ENCODE measurements at regions not wholly inside any gene's neighbourhood (a gene's known extent, or its start where the extent isn't known, plus 50 kb on each side); places are given as distances from the start of the nearest gene placed in this dataset.

DNA sequence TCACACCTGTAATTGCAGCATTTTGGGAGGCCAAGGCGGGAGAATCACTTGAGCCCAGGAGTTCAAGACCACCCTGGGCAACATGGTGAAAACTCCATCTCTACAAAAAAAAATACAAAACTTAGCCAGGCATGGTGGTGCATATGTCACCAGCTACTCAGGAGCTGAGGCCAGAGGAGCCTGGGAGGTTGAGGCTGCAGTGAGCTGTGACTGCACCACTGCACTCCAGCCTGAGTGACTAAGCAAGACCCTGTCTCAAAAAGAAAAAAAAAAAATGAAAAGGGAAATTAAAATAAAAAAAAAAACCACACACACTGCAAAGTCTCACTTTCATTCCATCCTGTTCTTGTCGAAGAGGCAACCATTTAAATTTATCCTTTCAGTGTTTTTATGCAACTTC, 100.8 kb upstream of the PIAS1 start:
- Histone ChIP-seq H4K20me1 (ENCODE audit: control insufficient read depth, insufficient read depth, low read depth, low read length) (no peaks in the 10 kb centered on the region), H3K4me1 (ENCODE audit: control insufficient read depth, low read length) (no peaks in the 10 kb centered on the region), H3K9me2 (replicated peaks; ENCODE audit: control insufficient read depth, low read length) (no peaks in the 10 kb centered on the region), H3K4me3 (ENCODE audit: low read length) (no peak overlapping the region), H3K36me3 (ENCODE audit: control insufficient read depth, low read length) (no peaks in the 10 kb centered on the region), H3F3A (ENCODE audit: control insufficient read depth, insufficient read depth) (no peaks in the 10 kb centered on the region), H3K79me2 (ENCODE audit: control insufficient read depth, low read length) (no peaks in the 10 kb centered on the region), H3K4me2 (ENCODE audit: low read length) (no peak overlapping the region), H3K27me3 (ENCODE audit: control insufficient read depth, low read length) (no peaks in the 10 kb centered on the region; the same call in 1 of the 2 replicates), H3K27ac (ENCODE audit: low read depth, low read length) (no peak overlapping the region), H3K9me3 (ENCODE audit: control insufficient read depth, insufficient read depth, low read length) (no peaks in the 10 kb centered on the region)
- TF ChIP-seq CTCF (IDR thresholded peaks at IDR 0.05; ENCODE audit: low read depth, low read length, poor library complexity, severe bottlenecking) (no peak), EZH2phosphoT487 (IDR thresholded peaks at IDR 0.05; ENCODE audit: borderline replicate concordance, low read length) (no peak)

DNA sequence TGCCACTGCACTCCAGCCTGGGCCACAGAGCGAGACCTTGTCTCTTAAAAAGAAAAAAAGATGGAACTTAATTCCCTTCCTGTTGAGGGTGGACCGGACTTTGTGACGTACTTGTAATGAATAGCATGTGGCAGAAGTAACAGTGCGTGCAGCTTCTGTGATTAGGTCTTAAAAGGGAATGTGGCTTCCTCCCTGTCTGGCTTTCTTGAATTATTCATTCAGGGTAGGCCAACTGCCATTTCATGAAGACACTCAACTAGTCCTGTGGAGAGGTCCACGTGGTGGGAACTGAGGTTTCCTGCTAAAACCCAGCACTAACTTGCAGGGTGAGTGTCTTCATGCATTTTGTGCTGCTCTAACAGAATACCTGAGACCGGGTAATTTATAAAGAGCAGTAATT, 98.9 kb upstream of the PIAS1 start:
- no peaks in the 10 kb centered on the region for H3K79me2 ChIP-seq (ENCODE audit: control insufficient read depth, low read length)
- no peaks in the 10 kb centered on the region for H3K36me3 ChIP-seq (ENCODE audit: control insufficient read depth, low read length)
- no peaks in the 10 kb centered on the region for H3K9me2 ChIP-seq (replicated peaks; ENCODE audit: control insufficient read depth, low read length)
- H3K27me3 ChIP-seq (ENCODE audit: control insufficient read depth, low read length): peaks cover 9% of the 10 kb centered on the region
- no peak overlapping the region for H3K27ac ChIP-seq (ENCODE audit: low read depth, low read length)
- TF ChIP-seq EZH2phosphoT487 (IDR thresholded peaks at IDR 0.05; ENCODE audit: borderline replicate concordance, low read length) (no peak), CTCF (IDR thresholded peaks at IDR 0.05; ENCODE audit: low read depth, low read length, poor library complexity, severe bottlenecking) (no peak)
- H3K4me3 ChIP-seq (ENCODE audit: low read length): no peak overlapping the region
- H3K9me3 ChIP-seq (ENCODE audit: control insufficient read depth, insufficient read depth, low read length): no peaks in the 10 kb centered on the region
- no peaks in the 10 kb centered on the region for H4K20me1 ChIP-seq (ENCODE audit: control insufficient read depth, insufficient read depth, low read depth, low read length)
- no peak overlapping the region for H3K4me2 ChIP-seq (ENCODE audit: low read length)
- H3F3A ChIP-seq (ENCODE audit: control insufficient read depth, insufficient read depth): no peaks in the 10 kb centered on the region
- H3K4me1 ChIP-seq (ENCODE audit: control insufficient read depth, low read length): no peaks in the 10 kb centered on the region

GRCh38 chr15:67957435-67958132, 96.5 kb upstream of the PIAS1 start:
- Histone ChIP-seq H3K79me2 (ENCODE audit: control insufficient read depth, low read length) (no peaks in the 10 kb centered on the region), H3K36me3 (ENCODE audit: control insufficient read depth, low read length) (no peaks in the 10 kb centered on the region), H3F3A (ENCODE audit: control insufficient read depth, insufficient read depth) (no peaks in the 10 kb centered on the region), H3K4me3 (ENCODE audit: low read length) (no peak overlapping the region), H3K9me2 (replicated peaks; ENCODE audit: control insufficient read depth, low read length) (no peaks in the 10 kb centered on the region), H3K4me2 (ENCODE audit: low read length) (no peak overlapping the region), H3K9me3 (ENCODE audit: control insufficient read depth, insufficient read depth, low read length) (no peaks in the 10 kb centered on the region), H3K4me1 (ENCODE audit: control insufficient read depth, low read length) (no peaks in the 10 kb centered on the region), H4K20me1 (ENCODE audit: control insufficient read depth, insufficient read depth, low read depth, low read length) (no peaks in the 10 kb centered on the region), H3K27ac (ENCODE audit: low read depth, low read length) (no peak overlapping the region), H3K27me3 (ENCODE audit: control insufficient read depth, low read length) (peaks cover 26% of the 10 kb centered on the region)
- TF ChIP-seq EZH2phosphoT487 (IDR thresholded peaks at IDR 0.05; ENCODE audit: borderline replicate concordance, low read length) (no peak), CTCF (IDR thresholded peaks at IDR 0.05; ENCODE audit: low read depth, low read length, poor library complexity, severe bottlenecking) (no peak)
